ENCODE measurements at regions not wholly inside any gene's neighbourhood (a gene's known extent, or its start where the extent isn't known, plus 50 kb on each side); places are given as distances from the start of the nearest gene placed in this dataset.

DNA sequence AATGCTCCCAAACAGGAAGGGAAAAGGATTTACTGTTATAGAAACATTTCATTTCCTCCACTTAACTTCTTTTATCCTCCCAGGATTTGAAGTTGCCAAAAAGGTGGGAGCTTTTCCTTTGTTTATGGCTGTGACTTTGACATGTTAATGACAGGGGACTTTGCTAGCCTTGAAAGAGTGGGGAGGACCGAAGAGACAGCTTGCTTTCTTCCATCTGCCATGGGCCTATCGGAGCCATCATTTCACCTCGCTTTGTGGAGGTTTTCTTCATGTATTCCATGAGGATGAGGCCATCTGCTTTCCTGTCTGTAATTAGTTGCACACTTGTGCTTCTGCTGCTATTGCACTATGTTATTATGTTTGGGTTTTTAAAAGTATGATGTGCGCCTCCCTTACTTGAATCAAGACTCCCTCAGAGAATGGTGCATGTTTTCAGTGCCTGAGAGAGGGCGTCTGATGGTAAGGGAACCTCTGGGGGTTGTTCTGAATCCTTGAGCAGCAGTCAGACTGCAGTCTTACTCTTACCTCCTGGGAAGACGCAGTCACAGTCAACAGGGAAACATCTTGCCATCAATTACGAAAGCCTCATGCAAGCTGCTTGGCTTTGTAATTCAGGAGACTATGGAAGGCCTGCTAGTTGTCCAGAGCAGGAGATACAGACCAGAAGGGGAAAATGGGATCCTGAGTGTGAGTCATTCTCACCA lies 173.3 kb upstream of the MGAT5 start:
- no peak for DNase-seq (ENCODE audit: low read depth)

DNA sequence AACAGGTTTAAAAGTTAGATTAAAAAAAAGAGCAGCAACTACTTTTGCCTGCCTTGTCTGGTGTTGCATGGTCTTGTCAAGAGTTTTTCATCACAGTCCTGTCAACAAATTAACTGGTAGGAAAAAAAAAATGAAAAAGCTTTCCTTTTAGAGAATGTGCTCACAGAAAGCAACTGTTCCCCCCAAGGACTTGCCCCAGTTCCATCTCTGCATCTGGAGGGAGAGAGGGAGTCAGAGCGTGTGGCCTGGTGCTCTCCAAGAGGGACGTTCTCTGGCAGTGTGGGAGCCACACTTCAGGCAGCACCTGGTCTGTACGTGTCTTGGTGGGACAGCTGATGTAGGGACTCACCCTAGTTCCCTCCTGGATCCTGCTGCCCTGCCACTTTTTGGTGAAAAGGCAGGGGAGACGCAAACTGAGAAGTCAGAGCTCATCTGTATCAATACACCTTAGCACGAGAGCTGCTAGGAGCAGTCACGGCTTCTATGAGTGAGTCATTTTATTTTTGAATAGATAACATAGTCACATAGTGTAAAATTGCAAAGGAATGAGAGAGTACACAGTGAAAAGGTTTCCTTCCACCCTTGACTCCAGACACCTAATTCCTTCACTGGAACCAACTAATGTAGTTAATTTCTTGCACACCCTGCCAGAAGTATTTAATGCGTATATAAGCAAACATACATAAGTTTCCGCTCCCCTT lies 172.5 kb upstream of the MGAT5 start:
- DNase-seq (ENCODE audit: low read depth), result no peak

DNA sequence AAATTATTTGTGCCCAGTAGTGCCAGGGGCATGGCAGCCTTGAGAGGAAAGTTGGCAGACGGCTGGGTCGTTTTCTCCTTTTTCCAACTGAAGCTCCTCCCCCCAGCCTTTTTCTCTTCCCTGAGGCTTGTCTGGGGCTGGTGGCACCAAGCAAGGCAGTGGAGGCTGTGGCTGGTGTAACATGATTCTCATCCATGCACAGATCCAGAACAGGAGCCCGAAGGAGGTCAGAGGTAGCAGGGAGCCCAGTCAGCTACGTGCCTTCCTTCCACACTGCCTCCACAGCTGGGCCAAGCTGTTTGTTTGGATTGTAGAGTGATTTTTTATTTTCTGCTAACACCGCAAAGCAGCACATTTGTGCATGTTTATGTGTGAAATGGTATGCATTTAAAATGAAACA lies 170.3 kb upstream of the MGAT5 start:
- no peak for DNase-seq (ENCODE audit: low read depth)

DNA sequence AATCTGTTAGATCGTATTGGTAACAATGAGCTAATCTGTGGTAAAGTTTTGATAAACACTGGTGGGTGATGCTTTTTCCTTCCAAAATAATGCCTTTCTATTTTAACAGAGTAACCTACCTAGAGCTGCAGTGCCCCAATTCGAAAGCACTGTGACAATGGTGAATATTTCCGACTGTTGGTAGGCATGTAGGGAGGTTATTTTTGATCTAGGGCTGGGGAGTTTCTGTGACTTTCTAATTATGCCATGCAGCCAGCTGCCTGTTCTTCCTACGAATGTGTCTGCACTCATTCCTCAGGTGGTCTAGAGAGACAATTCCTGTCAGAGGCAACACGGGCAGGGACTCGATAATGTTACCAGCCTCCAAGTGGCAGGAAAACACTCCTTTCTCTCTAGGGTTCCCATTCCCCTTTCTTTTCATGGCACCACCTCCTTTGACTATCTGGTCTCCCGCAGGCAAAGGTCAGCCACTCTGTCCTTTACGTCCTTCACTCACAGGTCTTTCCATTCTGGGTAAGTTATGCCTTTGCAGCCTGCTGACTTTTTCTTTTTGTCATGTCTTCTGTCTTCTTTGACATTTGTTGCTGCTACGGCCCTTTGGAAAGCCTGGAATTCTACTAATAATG lies 167.2 kb upstream of the MGAT5 start:
- DNase-seq (ENCODE audit: low read depth), result no peak

DNA sequence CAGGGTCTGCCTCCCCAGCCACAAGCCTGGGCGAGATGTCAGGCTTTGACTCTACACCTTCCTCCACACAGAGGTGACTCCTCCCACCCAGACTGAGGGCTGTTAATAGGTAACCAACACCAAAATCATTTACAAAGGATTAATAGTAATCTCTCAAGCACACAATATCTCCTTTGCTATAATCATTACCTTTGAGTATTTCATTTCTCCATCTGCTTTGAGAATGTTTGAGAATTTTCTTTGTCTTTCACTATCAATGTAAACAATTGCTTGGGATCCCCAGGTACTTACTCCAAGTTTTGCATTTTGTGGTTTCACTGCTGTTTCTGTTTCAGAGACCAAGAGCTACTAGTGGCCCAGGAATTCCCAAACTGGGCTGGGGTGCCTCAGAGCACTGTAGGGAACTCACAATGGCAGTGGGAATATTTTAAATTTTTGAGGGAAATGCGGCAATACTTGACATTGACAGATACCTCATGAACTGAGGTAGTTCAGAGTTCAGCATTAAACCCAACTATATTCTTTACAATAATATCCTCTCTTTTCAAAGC lies 166.4 kb upstream of the MGAT5 start:
- DNase-seq (ENCODE audit: low read depth), result no peak

DNA sequence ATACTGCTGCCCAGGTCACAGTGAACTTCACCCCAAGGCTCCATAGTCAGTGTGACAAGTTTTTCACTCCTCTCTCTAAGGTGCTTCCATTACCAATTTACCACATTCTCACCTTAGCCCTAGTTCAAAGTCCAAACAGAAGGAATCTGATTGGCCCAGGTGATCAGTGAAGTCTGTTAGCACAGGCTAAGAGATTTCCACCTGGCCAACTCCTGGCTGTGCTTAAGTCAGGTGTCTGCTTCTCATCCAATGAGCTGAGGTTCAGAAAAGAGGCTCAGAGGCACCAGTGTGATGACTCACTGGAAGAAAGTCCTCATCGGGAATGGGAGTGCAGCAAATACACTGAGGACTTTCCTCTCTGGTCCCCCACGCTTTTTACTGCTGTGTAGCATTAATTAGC lies 164.4 kb upstream of the MGAT5 start:
- no peak for DNase-seq (ENCODE audit: low read depth)

DNA sequence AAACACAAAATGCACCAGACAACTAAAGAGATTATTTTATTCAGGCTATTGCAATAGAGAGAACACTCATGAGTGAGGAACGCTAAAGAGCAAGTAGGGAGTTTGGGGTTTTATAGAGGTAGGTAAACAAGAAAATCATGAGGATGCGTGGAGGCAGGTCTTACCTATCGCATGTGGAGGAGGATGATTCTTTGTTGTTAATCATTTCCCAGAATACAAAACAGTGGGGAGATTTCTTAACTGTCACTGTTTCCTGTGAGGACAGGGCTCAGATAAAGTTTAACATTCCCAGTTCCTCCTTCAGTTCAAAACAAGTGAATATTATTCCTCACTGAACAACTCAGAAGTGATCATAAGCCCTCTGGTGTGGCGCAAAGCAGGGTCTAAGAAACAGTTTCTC lies 156.1 kb upstream of the MGAT5 start:
- no peak for DNase-seq (ENCODE audit: low read depth)

DNA sequence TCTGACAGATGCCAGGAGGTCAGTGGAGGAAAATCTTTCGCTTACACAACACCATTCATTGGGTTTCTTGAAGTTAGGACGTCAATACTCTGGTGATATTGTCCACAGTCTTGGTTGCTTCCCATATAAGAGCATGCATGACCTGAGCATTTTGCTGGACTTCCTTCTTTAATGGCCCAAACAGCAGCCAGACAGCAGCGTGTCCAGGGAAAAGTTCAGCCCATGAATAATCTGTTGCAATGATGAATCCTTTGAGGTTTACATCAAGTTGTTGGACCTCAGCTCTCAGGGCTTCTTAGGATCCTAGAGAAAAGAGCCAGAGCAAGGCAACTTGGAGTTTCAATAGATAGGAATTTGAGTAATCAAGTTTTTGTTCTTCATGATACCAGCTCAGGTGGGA lies 155.6 kb upstream of the MGAT5 start:
- DNase-seq (ENCODE audit: low read depth), result no peak

DNA sequence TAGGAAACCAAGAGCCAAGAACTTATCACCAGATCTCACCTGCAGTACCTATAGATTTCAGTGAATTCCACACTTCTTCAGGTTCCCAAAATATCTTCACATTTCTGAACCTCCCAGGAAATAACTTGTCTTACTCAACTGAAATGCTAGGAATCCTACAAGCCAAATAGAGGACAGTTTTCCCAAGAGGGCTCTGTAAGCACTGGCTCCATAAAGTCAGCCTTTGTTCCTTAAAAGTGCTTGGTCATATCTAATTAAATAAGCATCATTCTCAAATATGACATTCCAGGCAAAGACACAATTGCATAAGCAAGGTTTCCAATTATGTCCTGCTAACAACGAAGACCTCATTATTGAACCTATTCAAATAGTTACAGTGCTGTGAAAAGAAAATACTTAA lies 154.6 kb upstream of the MGAT5 start:
- DNase-seq (ENCODE audit: low read depth), result no peak

DNA sequence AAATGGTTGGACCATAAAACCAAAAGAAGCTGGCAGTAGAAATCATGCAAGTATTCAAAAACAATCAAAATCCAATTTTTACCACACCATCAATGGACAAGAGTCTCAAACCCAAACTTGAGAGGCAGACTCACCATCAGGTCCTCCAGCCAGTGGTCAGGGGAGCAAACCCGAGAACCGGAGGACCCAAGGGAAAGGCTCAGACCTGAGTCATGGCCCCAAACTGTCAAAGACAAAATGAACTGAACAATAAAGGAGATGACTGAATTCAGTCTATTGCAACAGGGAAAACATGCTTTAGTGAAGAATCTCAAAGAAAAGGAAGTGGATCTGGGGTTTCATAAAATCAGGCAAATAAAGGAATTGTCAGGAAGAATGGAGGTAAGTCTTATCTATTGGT lies 150.7 kb upstream of the MGAT5 start:
- DNase-seq (ENCODE audit: low read depth), result no peak

DNA sequence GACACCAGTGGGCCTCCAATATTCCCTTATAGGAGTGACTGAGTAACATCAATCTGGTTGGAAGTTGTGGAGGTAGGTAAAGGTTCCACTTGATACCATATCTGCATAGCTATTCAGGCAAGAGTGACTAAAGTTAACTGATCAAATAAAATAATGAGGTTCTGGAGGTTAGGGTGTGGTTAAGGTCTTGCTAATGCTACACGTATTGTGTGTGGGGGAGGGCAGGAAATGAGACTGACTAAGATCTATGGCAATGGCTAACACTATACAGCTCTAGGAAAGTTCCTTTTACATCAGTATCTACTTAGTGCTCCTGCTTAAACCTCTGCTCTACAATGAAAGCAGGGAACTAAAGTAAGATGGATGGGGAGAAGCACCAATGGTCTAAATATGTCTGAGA lies 149.1 kb upstream of the MGAT5 start:
- no peak for DNase-seq (ENCODE audit: low read depth)

DNA sequence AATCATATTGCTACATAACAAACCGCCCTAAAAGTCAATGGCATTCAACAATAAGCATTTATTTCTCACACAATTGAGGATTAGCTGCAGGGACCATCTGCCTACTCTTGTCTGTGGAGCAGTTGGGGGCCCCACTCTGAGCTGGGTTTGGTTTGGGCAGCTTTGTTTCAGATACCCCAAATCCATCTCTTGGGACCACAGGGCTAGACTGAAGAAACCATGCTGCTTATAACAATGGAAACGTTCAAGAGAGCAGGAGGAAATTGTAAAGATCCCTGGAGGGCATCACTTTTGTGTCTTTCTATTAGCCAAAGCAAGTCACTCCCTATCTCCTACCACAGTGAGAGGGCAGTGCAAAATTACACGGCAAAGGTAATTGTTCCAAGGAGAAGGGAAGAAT lies 146.5 kb upstream of the MGAT5 start:
- DNase-seq (ENCODE audit: low read depth), result no peak

DNA sequence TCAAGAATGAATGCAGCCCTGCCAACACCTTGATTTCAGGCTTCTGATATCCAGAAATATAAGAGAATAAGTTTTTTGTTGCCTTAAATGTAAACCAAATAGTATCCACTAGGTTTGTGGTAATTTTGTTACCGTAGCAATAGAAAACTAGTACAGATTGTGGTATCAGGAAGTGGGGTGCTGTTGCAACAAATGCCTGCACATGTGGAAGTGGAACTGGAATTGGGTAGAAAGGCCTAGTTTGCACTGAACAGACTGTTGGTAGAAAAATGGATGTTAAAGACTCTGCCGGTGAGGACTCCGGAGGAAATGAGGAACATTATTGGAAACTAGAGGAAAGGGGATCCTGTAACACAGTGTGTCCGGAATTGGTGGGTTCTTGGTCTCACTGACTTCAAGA lies 145.8 kb upstream of the MGAT5 start:
- DNase-seq (ENCODE audit: low read depth), result no peak

DNA sequence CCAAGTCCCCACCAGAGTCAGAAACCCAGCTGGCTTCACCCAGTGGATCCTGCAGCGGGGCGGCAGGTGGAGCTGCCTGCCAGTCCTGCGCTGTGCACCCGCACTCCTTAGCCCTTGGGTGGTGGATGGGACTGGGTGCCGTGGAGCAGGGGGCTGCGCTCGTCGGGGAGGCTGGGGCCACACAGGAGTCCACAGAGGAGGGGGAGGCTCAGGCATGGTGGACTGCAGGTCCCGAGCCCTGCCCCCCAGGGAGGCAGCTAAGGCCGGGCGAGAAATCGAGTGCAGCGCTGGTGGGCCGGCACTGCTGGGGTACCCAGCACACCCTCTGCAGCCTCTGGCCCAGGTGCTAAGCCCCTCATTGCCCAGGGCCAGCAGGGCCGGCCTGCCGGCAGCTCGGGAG lies 144.6 kb upstream of the MGAT5 start:
- DNase-seq (ENCODE audit: low read depth), result no peak

DNA sequence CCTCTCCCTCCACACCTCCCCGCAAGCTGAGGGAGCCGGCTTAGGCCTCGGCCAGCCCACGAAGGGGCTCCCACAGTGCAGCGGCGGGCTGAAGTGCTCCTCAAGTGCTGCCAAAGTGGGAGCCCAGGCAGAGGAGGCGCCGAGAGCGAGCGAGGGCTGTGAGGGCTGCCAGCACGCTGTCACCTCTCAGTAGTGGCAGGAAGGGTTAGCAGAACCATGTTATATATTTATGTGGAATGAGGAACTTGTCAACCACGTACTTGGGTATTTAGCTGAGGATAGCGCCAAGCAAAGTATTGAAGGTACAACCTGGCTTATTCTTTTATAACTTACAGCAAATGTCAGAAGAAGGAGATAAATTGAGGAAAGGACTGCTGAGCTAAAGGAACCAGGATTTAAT lies 144.1 kb upstream of the MGAT5 start:
- DNase-seq (ENCODE audit: low read depth), result no peak

DNA sequence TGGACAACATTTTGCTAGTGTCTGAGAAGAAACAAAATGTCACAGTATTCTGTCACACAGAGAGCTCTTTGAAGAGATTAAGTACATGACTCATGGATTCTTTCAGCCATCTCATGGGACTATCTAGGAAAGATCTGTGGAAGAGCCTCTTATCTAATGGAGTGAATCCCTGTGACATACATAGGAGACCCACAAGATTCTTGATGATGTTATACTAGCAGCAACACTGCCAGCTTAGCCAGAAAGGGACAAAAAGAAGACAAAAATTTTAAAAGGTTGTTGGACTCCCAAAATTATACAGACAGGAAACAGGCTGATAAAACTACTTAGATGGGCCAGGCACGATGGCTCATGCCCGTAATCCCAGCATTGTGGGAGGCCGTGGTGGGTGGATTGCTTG lies 143.3 kb upstream of the MGAT5 start:
- no peak for DNase-seq (ENCODE audit: low read depth)

DNA sequence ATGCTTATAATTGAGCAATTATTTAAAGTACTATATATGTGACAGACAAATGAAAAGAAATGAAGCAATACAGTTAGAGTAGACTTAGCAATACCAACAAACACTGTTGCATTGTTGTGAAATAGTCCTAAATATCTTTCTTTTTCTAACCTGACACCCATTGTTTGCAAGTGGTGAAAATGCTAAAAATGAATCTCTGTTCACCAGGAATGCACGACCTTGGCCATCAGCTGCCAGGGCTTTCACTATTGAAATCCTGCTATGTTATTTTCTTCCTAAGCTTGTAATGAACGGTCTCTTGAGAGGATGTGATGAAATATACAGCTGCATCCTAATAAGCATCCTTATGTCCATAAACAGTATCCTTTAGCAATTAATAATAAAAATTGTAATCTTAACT lies 136.2 kb upstream of the MGAT5 start:
- no peak for DNase-seq (ENCODE audit: low read depth)

DNA sequence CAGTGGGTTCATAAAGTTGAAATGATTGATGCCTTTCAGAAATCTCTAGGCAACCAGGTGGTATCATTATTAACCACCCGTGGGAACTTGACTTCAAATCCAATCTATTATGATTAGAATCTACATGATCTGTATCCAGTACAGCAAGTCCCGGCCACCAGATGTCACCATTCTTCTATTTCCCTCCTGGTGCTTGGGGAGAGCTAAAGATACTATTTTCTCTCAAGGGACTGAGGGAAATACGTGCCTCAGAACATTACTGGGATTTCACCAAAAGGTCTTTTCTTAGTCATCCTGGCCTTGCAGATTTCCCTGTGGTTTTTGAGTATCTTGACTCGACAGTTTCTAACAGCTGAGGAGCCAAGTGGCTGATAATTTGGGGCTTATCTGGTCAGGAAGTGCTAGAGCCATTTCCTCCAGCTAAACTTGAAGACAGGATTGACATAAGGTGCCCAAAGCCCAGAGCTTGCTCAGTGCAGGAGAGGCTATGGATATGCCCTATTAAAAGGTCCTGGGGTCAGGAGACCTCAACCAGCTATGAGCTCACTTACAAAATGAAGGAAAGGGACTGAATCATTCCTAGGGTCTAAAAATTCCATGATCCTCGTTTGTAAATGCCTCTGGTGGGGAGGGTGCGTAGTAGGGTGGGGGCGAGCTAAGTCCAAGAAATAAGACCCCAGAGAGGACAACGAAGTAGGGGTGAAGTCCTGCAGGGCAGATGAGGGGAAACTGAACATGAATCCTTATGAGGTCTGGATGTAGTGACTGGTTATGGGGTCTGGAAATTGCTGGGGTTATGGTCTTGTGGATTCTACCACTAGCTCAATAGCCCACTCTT lies 135.4 kb upstream of the MGAT5 start:
- DNase-seq (ENCODE audit: low read depth), result peak; percentile 73

DNA sequence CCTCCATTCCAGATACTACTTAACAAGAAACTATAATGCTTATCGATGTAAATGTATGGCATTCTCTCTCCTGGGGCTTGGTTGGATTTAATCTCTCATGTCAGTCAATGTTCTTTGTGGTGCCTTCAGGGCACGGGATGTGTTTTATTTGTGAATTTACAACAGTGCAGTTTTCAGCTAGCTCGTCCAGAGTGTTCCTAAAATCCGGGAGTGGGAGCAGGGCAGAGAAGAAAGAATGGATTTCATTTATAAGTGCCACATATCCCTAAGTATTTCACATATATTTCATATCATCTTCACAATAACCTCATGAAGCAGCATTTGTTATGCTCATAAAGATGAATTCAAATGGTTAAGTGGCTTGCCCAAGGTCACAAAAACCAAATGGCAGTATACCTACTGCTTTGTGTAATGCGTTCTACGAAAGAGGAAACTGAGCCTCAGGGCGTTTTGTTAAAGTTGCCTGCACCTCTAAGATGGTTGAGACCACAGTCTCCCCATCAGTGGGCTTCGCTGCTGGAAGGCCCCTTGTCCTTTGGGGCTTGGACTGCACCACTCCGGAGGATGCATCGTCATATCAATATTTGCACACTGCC lies 134.7 kb upstream of the MGAT5 start:
- DNase-seq (ENCODE audit: low read depth), result no peak

DNA sequence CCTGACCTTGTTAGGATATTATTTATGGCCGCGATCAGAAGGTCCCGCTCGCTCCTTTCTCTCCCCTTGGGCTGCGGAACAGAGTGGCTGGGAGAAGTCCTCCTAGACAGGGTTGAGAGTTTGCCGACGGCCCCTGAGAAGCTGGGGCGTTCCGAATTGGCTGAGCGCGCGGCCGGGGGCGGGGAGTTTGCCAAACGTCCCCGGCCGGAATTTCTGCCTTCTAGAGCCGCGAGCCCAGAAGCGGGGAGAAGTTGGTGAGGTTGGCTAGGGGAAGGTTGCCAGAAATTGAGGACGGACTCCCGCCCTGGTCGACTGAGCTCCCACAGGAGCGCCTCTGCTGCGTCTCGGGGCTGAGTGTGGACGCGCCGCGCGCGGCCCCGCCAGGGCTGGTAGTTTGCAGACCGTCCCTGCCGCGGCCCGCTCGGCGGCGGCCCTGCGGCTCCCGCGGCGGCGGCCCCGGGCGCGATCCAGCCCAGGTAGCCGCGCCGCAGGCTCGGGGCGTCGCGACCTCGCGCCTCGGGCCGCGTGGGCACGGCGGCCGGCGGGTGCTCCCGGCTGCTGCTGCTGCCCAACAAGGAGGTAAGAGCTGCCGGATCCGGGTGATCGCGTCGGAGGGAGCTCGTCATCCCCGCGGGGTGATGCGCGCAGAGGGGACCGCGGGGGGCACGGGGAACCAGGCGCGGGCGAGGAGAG lies 134.0 kb upstream of the MGAT5 start:
- peak; percentile 61 for DNase-seq (ENCODE audit: low read depth)

DNA sequence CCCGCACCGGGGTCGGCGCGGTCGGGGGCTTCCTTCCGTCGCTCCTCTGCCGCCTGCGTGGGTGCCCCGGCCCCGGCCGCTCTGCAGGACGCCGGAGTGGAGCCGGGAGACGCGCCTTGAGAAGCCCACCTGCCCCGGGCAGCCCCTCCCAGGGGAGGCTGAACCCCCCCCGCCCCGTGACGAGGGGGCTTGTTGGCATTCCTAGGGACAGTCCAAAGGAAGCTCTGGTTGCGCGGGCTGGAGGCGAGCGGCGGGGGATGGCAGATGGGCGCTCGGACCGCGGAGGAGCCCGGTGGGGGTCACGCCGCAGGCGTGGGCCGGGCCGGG lies 133.5 kb upstream of the MGAT5 start:
- no peak for DNase-seq (ENCODE audit: low read depth)
